Loucy (cell line): ENCODE measurements at regions not wholly inside any gene's neighbourhood (a gene's known extent, or its start where the extent isn't known, plus 50 kb on each side); places are given as distances from the start of the nearest gene placed in this dataset.

Experiments used
- EZH2phosphoT487 ChIP-seq: fragments of 200-600 bp; IDR thresholded peaks from 2 replicates; pipeline ENCODE4 v1.6.1; 2018; ENCODE audit warnings: antibody characterized with exemption, mild to moderate bottlenecking, moderate library complexity, borderline replicate concordance
- TF ChIP-seq, protein P1 (sequence below): fragments of 200-600 bp; sonication (generic); conservative IDR thresholded peaks from 2 replicates; pipeline ENCODE4 v1.5.1; 2014; ENCODE audit warnings: mild to moderate bottlenecking, antibody characterized with exemption, low read length

DNA sequence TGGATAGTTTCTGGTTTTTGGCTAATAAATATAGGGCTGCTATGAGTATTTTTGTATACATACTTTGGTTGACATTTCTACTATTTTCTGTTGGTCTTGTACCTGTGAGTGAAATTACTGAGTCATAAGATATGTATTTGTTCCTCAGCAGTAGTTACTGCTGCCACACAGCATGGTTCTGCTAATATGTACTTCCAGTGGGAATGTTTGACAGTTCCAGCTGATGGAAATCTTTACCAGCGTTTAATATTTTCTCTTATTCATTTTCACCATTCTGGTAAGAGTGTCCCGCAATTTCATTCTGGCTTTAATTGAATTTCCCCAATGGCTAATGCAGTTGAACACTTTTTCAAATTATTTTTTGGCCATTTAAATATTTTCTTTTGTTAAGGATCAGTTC, 57.9 kb upstream of the IL1R1 start:
- TF ChIP-seq, protein P1, sequence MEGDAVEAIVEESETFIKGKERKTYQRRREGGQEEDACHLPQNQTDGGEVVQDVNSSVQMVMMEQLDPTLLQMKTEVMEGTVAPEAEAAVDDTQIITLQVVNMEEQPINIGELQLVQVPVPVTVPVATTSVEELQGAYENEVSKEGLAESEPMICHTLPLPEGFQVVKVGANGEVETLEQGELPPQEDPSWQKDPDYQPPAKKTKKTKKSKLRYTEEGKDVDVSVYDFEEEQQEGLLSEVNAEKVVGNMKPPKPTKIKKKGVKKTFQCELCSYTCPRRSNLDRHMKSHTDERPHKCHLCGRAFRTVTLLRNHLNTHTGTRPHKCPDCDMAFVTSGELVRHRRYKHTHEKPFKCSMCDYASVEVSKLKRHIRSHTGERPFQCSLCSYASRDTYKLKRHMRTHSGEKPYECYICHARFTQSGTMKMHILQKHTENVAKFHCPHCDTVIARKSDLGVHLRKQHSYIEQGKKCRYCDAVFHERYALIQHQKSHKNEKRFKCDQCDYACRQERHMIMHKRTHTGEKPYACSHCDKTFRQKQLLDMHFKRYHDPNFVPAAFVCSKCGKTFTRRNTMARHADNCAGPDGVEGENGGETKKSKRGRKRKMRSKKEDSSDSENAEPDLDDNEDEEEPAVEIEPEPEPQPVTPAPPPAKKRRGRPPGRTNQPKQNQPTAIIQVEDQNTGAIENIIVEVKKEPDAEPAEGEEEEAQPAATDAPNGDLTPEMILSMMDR: no peak
- no peak for TF ChIP-seq EZH2phosphoT487
